Fibroblast of lung (primary cell): ENCODE measurements at regions not wholly inside any gene's neighbourhood (a gene's known extent, or its start where the extent isn't known, plus 50 kb on each side); places are given as distances from the start of the nearest gene placed in this dataset.

Source experiments
- EZH2 ChIP-seq: IDR thresholded peaks from 2 replicates; pipeline ENCODE4 v1.5.1; 2012; ENCODE audit warnings: low read length, control low read depth, mild to moderate bottlenecking; ENCODE audit errors: missing control alignments
- TF ChIP-seq, protein P1 (sequence below), 2 donors: IDR thresholded peaks in 1 of 2; conservative IDR thresholded peaks in 1 of 2; 1 replicate in 1 of 2; 2 replicates in 1 of 2; pipeline ENCODE4 v1.5.1; 2011 to 2012; ENCODE audit warnings: low read length in 2 of 2, control low read depth in 1 of 2, inconsistent platforms in 1 of 2, low read depth in 1 of 2, mild to moderate bottlenecking in 1 of 2

DNA sequence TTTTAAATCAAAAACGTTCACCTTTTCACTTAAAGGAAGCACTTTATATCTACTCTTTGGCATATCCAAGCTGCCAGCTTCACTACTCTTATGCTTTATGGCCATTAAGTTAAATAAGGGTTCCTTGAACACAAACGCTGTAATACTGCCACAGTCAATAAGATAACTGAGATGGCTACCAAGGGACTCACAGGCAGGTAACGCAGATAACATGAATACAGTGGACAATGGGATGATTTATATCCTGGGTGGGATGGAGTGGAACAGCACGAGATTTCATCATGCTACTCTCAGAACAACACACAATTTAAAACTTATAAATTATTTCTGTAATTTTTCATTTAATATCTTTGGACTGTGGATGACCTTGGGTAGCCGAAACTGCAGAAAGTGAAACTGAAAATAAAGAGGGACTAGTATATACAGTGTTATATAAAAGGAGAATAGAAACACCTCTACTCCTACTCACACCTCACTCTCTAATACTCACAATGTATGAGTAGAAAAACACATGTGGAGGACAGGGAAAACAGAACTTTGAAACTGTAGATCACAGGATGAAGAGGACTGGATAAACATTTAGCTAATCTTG lies 367.3 kb downstream of the C12orf50 start:
- TF ChIP-seq, protein P1, sequence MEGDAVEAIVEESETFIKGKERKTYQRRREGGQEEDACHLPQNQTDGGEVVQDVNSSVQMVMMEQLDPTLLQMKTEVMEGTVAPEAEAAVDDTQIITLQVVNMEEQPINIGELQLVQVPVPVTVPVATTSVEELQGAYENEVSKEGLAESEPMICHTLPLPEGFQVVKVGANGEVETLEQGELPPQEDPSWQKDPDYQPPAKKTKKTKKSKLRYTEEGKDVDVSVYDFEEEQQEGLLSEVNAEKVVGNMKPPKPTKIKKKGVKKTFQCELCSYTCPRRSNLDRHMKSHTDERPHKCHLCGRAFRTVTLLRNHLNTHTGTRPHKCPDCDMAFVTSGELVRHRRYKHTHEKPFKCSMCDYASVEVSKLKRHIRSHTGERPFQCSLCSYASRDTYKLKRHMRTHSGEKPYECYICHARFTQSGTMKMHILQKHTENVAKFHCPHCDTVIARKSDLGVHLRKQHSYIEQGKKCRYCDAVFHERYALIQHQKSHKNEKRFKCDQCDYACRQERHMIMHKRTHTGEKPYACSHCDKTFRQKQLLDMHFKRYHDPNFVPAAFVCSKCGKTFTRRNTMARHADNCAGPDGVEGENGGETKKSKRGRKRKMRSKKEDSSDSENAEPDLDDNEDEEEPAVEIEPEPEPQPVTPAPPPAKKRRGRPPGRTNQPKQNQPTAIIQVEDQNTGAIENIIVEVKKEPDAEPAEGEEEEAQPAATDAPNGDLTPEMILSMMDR (conservative IDR thresholded peaks at IDR 0.05 in 1 of 2, IDR thresholded peaks at IDR 0.05 in 1 of 2; ENCODE audit: low read depth in 1 of 2, low read length in 2 of 2) = no peak
- TF ChIP-seq EZH2 = no peak
